Uterus (tissue), 3 donors: ENCODE measurements at regions not wholly inside any gene's neighbourhood (a gene's known extent, or its start where the extent isn't known, plus 50 kb on each side); places are given as distances from the start of the nearest gene placed in this dataset.

Source experiments
- DNase-seq, 2 donors: peaks; one replicate each; pipeline ENCODE4 v3.0.0-alpha.2; 2019 to 2020
- H3K27ac ChIP-seq, 2 donors: fragments of 200-600 bp; sonication (generic); 1 replicate in 1 of 2; 2 replicates in 1 of 2; pipeline ENCODE4 v1.5.1; 2016 to 2018
- H3K27me3 ChIP-seq, 2 donors: fragments of 200-600 bp; sonication (generic); one replicate each; pipeline ENCODE4 v1.5.1; 2018 to 2019; ENCODE audit warnings: control low read depth in 1 of 2
- H3K36me3 ChIP-seq, 2 donors: fragments of 200-600 bp; sonication (generic); one replicate each; pipeline ENCODE4 v1.5.1; 2019; ENCODE audit warnings: control low read depth in 1 of 2
- H3K4me1 ChIP-seq, 2 donors: fragments of 200-600 bp; sonication (generic); one replicate each; pipeline ENCODE4 v1.5.1; 2018 to 2019; ENCODE audit warnings: control low read depth in 1 of 2
- H3K4me3 ChIP-seq, 2 donors: fragments of 200-600 bp; sonication (generic); 1 replicate in 1 of 2; 2 replicates in 1 of 2; pipeline ENCODE4 v1.5.1; 2018 to 2019; ENCODE audit warnings: mild to moderate bottlenecking in 1 of 2
- H3K9me3 ChIP-seq, 2 donors: fragments of 200-600 bp; sonication (generic); one replicate each; pipeline ENCODE4 v1.5.1; 2019; ENCODE audit warnings: control low read depth in 1 of 2
- POLR2A ChIP-seq, 2 donors: fragments of 450-650 bp; IDR thresholded peaks; one replicate each; pipeline ENCODE4 v1.6.1; 2016; ENCODE audit warnings: antibody characterized with exemption in 2 of 2, mild to moderate bottlenecking in 1 of 2, moderate library complexity in 1 of 2
- intact Hi-C: fragments of 100-400 bp; cut with DNase I; formaldehyde crosslinking; loops from one replicate; pipeline ENCODE4 v1.15.1; 2023; ENCODE audit warnings: low total_unique reads
- TF ChIP-seq, protein P1 (sequence below), 4 experiments: fragments of 200-600 bp in 2 of 4; fragments of 450-650 bp in 2 of 4; sonication (generic) in 2 of 4; IDR thresholded peaks; one replicate each; pipeline ENCODE4 v1.5.1; 2016 to 2019; ENCODE audit warnings: antibody characterized with exemption in 4 of 4, mild to moderate bottlenecking in 2 of 4, moderate library complexity in 1 of 4
- donor health status: DM: yes; HTN: yes; CAD: no.

DNA sequence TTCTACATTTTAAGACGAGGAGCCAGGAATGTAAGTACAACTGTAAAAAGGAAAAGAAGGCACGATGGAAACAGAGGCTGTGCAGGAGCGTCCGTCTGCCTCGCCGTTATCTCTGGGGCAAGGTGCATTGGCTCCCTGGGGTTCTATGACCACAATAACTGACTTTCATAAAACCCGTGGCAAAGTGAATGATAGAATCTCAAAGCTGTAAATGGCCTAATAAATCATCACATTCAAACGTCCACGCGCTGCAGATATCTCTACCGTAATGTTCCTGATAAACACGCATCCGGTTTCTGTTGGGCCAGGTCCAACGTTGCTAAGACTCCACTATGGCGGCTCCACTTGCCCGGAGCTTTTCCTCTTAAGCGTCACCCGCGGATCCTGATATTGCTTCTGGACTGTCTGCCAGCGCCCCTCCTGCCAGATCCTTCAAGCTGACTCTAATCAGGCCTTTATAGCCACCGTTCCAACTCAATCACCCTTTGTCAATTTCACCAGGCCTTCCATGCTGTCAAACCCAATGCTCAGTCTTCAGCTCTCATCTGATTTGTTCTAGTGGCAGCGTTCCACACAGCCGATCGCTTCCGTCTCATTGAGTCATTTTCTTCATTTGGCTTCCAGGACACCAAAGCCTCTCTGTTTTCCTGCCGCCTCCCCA lies 265.6 kb upstream of the FOXK1 start:
- H3K4me1 ChIP-seq, result no peaks in the 10 kb centered on the region
- DNase-seq, result no peak

GRCh38 chr7:4428526-4428925 lies 253.6 kb upstream of the FOXK1 start:
- Histone ChIP-seq H3K27ac (no peak overlapping the region), H3K36me3 (no peaks in the 10 kb centered on the region), H3K4me3 (no peak overlapping the region), H3K9me3 (peaks cover 0 to 11% of the 10 kb centered on the region in 2 donors), H3K27me3 (no peaks in the 10 kb centered on the region), H3K4me1 (no peaks in the 10 kb centered on the region)
- intact Hi-C loops, result no loop called here
- TF ChIP-seq POLR2A (IDR thresholded peaks at IDR 0.05), result no peak
- TF ChIP-seq, protein P1, sequence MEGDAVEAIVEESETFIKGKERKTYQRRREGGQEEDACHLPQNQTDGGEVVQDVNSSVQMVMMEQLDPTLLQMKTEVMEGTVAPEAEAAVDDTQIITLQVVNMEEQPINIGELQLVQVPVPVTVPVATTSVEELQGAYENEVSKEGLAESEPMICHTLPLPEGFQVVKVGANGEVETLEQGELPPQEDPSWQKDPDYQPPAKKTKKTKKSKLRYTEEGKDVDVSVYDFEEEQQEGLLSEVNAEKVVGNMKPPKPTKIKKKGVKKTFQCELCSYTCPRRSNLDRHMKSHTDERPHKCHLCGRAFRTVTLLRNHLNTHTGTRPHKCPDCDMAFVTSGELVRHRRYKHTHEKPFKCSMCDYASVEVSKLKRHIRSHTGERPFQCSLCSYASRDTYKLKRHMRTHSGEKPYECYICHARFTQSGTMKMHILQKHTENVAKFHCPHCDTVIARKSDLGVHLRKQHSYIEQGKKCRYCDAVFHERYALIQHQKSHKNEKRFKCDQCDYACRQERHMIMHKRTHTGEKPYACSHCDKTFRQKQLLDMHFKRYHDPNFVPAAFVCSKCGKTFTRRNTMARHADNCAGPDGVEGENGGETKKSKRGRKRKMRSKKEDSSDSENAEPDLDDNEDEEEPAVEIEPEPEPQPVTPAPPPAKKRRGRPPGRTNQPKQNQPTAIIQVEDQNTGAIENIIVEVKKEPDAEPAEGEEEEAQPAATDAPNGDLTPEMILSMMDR (IDR thresholded peaks at IDR 0.05), result no peak
- no peak for DNase-seq

More for the DNA sequence above, 265.6 kb upstream of the FOXK1 start:
- no peak overlapping the region for H3K27ac ChIP-seq
- H3K27me3 ChIP-seq, result no peaks in the 10 kb centered on the region
- H3K9me3 ChIP-seq, result no peaks in the 10 kb centered on the region
- intact Hi-C loops, result no loop called here
- TF ChIP-seq POLR2A (IDR thresholded peaks at IDR 0.05), result no peak
- TF ChIP-seq, protein P1 (IDR thresholded peaks at IDR 0.05), result no peak
- no peak overlapping the region for H3K4me3 ChIP-seq
- H3K36me3 ChIP-seq, result no peaks in the 10 kb centered on the region

GRCh38 chr7:4430227-4430626 lies 251.9 kb upstream of the FOXK1 start:
- intact Hi-C loops, result no loop called here
- no peaks in the 10 kb centered on the region for H3K27me3 ChIP-seq
- TF ChIP-seq, protein P1 (IDR thresholded peaks at IDR 0.05), result no peak
- no peak for TF ChIP-seq POLR2A (IDR thresholded peaks at IDR 0.05)
- H3K27ac ChIP-seq, result no peak overlapping the region
- no peak overlapping the region for H3K4me3 ChIP-seq
- H3K9me3 ChIP-seq, result peaks cover 0 to 11% of the 10 kb centered on the region in 2 donors
- no peaks in the 10 kb centered on the region for H3K36me3 ChIP-seq
- H3K4me1 ChIP-seq, result no peaks in the 10 kb centered on the region
- DNase-seq, result no peak

DNA sequence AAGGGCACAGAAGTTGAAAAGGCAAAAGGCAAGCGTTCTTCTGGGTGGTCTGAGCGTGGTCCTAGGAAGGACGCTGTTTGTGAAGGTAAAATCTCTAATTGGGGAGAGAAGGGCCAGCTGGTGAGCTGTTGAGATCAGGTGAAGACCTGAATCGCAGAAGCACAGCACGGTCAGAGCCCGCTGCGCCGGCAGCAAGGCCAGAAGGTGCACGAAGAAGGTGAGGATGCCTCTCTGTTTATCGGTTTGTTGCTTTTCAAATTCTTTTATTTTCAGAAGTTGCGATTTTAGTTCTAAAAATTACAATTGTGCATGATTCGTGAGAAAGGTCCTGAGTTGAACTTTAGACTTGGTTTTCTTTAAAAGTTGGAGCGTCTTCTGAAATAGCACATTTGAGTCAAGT lies 247.8 kb upstream of the FOXK1 start:
- Histone ChIP-seq H3K27ac (no peak overlapping the region), H3K36me3 (no peaks in the 10 kb centered on the region), H3K27me3 (no peaks in the 10 kb centered on the region), H3K4me3 (no peak overlapping the region), H3K9me3 (peaks cover 0 to 11% of the 10 kb centered on the region in 2 donors), H3K4me1 (no peaks in the 10 kb centered on the region)
- DNase-seq, result no peak
- no peak for TF ChIP-seq POLR2A (IDR thresholded peaks at IDR 0.05)
- TF ChIP-seq, protein P1 (IDR thresholded peaks at IDR 0.05), result no peak
- intact Hi-C loops, result no loop called here

DNA sequence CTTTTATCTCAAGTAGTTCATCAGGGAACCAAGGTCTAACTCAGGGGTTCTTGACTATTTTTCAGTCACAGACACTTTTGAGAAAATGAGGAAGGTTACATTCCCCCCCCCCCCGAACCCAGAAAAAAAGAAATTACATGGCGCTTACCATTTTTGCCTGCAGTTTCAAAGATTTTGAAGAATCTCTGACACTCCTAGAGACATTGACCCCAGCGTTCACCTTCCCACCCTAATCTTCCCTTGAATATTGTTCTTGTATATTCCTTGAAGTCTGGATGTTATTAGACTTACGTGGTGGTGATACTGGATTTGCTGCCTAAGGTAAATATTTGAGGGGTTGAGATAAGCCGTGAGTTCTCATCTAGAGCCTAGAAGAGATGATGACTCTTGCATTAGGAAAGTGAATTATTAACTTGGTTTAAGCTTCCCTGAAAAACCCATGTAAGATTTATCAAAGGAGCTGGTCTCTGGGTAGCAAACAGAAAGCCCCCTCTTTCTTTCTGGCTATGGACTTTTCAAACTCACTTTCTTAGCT lies 245.7 kb upstream of the FOXK1 start:
- Histone ChIP-seq H3K36me3 (no peaks in the 10 kb centered on the region), H3K27ac (no peak overlapping the region), H3K4me1 (no peaks in the 10 kb centered on the region), H3K4me3 (no peak overlapping the region), H3K27me3 (no peaks in the 10 kb centered on the region), H3K9me3 (no peaks in the 10 kb centered on the region)
- TF ChIP-seq POLR2A (IDR thresholded peaks at IDR 0.05), result no peak
- TF ChIP-seq, protein P1 (IDR thresholded peaks at IDR 0.05), result no peak
- no peak for DNase-seq
- intact Hi-C loops, result no loop called here
